Activated B cell treated with CpG ODN at 0.5 μM for 24 hours (primary cell): ENCODE measurements at regions not wholly inside any gene's neighbourhood (a gene's known extent, or its start where the extent isn't known, plus 50 kb on each side); places are given as distances from the start of the nearest gene placed in this dataset.

Source experiments
- ATAC-seq: fragments of 200-7000 bp; cut with Tn5 transposase; one replicate; pipeline ENCODE4 v1.10.0; 2021; ENCODE audit warnings: low read depth, mild to moderate bottlenecking, moderate library complexity
- CTCF ChIA-PET: fragments of 350-600 bp; sonication (Branson Sonifier 250); formaldehyde crosslinking; loops from one replicate; lab custom pipeline; 2021; ENCODE audit warnings: antibody characterized with exemption; lab: Charles Lee
- POLR2A ChIA-PET: fragments of 350-600 bp; sonication (Branson Sonifier 250); formaldehyde crosslinking; loops from one replicate; lab custom pipeline; 2021; ENCODE audit warnings: antibody characterized with exemption; lab: Charles Lee
- DNase-seq: peaks from one replicate; pipeline ENCODE4 v3.0.0; 2022
- H3K27ac Mint-ChIP-seq: one replicate; pipeline ENCODE4 v1.8.0; 2020; ENCODE audit warnings: mixed read lengths
- H3K27me3 Mint-ChIP-seq: one replicate; pipeline ENCODE4 v1.8.0; 2021; ENCODE audit warnings: mixed read lengths
- H3K36me3 Mint-ChIP-seq: one replicate; pipeline ENCODE4 v1.8.0; 2021; ENCODE audit warnings: low read depth, mixed read lengths
- H3K4me1 Mint-ChIP-seq: one replicate; pipeline ENCODE4 v1.8.0; 2021; ENCODE audit warnings: mixed read lengths
- H3K4me3 Mint-ChIP-seq: one replicate; pipeline ENCODE4 v1.8.0; 2020; ENCODE audit warnings: mild to moderate bottlenecking, mixed read lengths
- H3K9me3 Mint-ChIP-seq: one replicate; pipeline ENCODE4 v1.8.0; 2020; ENCODE audit warnings: mixed read lengths
- CTCF ChIP-seq: fragments of 200-600 bp; IDR thresholded peaks from one replicate; pipeline ENCODE4 v1.8.0; 2022; ENCODE audit warnings: antibody characterized with exemption, mild to moderate bottlenecking
- intact Hi-C: fragments of 100-400 bp; cut with micrococcal nuclease; formaldehyde crosslinking; loops from one replicate; pipeline ENCODE4 v1.15.1; 2024

- TF ChIP-seq CTCF: no peak
- H3K27me3 Mint-ChIP-seq: no peaks in the 10 kb centered on the region
- no peak overlapping the region for H3K27ac Mint-ChIP-seq
- DNase-seq (no peak), ATAC-seq (no peak)
- H3K36me3 Mint-ChIP-seq: no peaks in the 10 kb centered on the region
- H3K9me3 Mint-ChIP-seq: no peaks in the 10 kb centered on the region
- H3K4me3 Mint-ChIP-seq: no peak overlapping the region
- ChIA-PET CTCF (no interaction called here), POLR2A (no interaction called here)
- H3K4me1 Mint-ChIP-seq: peaks cover 8% of the 10 kb centered on the region
- intact Hi-C loops: loop anchor here (5.0 kb wide), 1 partner anchor 174 kb away; the partner anchor contains the start of gene LMO4
These were observed 173.1 kb downstream of the LMO4 start for GRCh38 chr1:87501738-87502137.

- H3K27ac Mint-ChIP-seq: no peak overlapping the region
- CTCF ChIA-PET: no interaction called here
- H3K9me3 Mint-ChIP-seq: no peaks in the 10 kb centered on the region
- H3K4me1 Mint-ChIP-seq: peaks cover 3% of the 10 kb centered on the region
- intact Hi-C loops: no loop called here
- POLR2A ChIA-PET: no interaction called here
- no peaks in the 10 kb centered on the region for H3K27me3 Mint-ChIP-seq
- no peak for TF ChIP-seq CTCF
- no peak for ATAC-seq
- DNase-seq: no peak
- H3K4me3 Mint-ChIP-seq: no peak overlapping the region
- no peaks in the 10 kb centered on the region for H3K36me3 Mint-ChIP-seq
These were observed 176.8 kb downstream of the LMO4 start for GRCh38 chr1:87505391-87505983.

GRCh38 chr1:87506147-87506546 is 177.5 kb downstream of the LMO4 start:
- ChIA-PET POLR2A (no interaction called here), CTCF (no interaction called here)
- ATAC-seq (no peak), DNase-seq (no peak)
- H3K4me3 Mint-ChIP-seq: no peak overlapping the region
- H3K27me3 Mint-ChIP-seq: no peaks in the 10 kb centered on the region
- no peak for TF ChIP-seq CTCF
- no peaks in the 10 kb centered on the region for H3K36me3 Mint-ChIP-seq
- no peaks in the 10 kb centered on the region for H3K9me3 Mint-ChIP-seq
- H3K4me1 Mint-ChIP-seq: peaks cover 3% of the 10 kb centered on the region
- intact Hi-C loops: no loop called here
- H3K27ac Mint-ChIP-seq: no peak overlapping the region

GRCh38 chr1:87508247-87508787 is 179.6 kb downstream of the LMO4 start:
- Mint-ChIP-seq H3K27ac (no peak overlapping the region), H3K4me1 (no peaks in the 10 kb centered on the region), H3K9me3 (no peaks in the 10 kb centered on the region), H3K36me3 (no peaks in the 10 kb centered on the region), H3K4me3 (no peak overlapping the region), H3K27me3 (no peaks in the 10 kb centered on the region)
- ATAC-seq (no peak), DNase-seq (no peak)
- CTCF ChIA-PET: no interaction called here
- no peak for TF ChIP-seq CTCF
- intact Hi-C loops: no loop called here
- POLR2A ChIA-PET: no interaction called here

- H3K4me1 Mint-ChIP-seq: no peaks in the 10 kb centered on the region
- H3K4me3 Mint-ChIP-seq: no peak overlapping the region
- no peaks in the 10 kb centered on the region for H3K27me3 Mint-ChIP-seq
- H3K27ac Mint-ChIP-seq: no peak overlapping the region
- TF ChIP-seq CTCF: no peak
- DNase-seq (no peak), ATAC-seq (no peak)
- CTCF ChIA-PET: no interaction called here
- H3K36me3 Mint-ChIP-seq: no peaks in the 10 kb centered on the region
- H3K9me3 Mint-ChIP-seq: no peaks in the 10 kb centered on the region
- intact Hi-C loops: no loop called here
- POLR2A ChIA-PET: no interaction called here
These were observed 181.9 kb downstream of the LMO4 start for GRCh38 chr1:87510540-87510939.
